Trophoblast cell (in vitro differentiated cells and primary cell): ENCODE measurements at regions not wholly inside any gene's neighbourhood (a gene's known extent, or its start where the extent isn't known, plus 50 kb on each side); places are given as distances from the start of the nearest gene placed in this dataset.

ENCODE experiments used
- DNase-seq, 2 donors: peaks; one replicate each; pipeline ENCODE4 v3.0.0-alpha.2; 2016
- H2AFZ ChIP-seq: 2 replicates; pipeline ENCODE4 v1.6.1; 2013; ENCODE audit warnings: low read length, moderate library complexity, mild to moderate bottlenecking; ENCODE audit not compliant: insufficient read depth, poor library complexity
- H2AK5ac ChIP-seq: 2 replicates; pipeline ENCODE4 v1.6.1; 2013; ENCODE audit warnings: mild to moderate bottlenecking, low read length
- H2BK120ac ChIP-seq: 2 replicates; pipeline ENCODE4 v1.6.1; 2013; ENCODE audit warnings: low read length, mild to moderate bottlenecking, moderate library complexity; ENCODE audit not compliant: insufficient read depth, poor library complexity
- H2BK12ac ChIP-seq: 2 replicates; pipeline ENCODE4 v1.6.1; 2013; ENCODE audit warnings: mild to moderate bottlenecking, low read length, moderate library complexity
- H2BK5ac ChIP-seq: 2 replicates; pipeline ENCODE4 v1.6.1; 2013; ENCODE audit warnings: low read length, low read depth, moderate library complexity, mild to moderate bottlenecking; ENCODE audit not compliant: poor library complexity
- H3K14ac ChIP-seq: 2 replicates; pipeline ENCODE4 v1.6.1; 2013; ENCODE audit warnings: mild to moderate bottlenecking, low read length
- H3K18ac ChIP-seq: 2 replicates; pipeline ENCODE4 v1.6.1; 2013; ENCODE audit warnings: mild to moderate bottlenecking, low read length
- H3K23ac ChIP-seq: 2 replicates; pipeline ENCODE4 v1.6.1; 2013; ENCODE audit warnings: low read length
- H3K27ac ChIP-seq: 2 replicates; pipeline ENCODE4 v1.5.1; 2013; ENCODE audit warnings: low read depth, mild to moderate bottlenecking, inconsistent platforms, low read length, moderate library complexity
- H3K27me3 ChIP-seq: 2 replicates; pipeline ENCODE4 v1.6.1; 2013; ENCODE audit warnings: inconsistent platforms, mild to moderate bottlenecking, low read length, moderate library complexity; ENCODE audit not compliant: insufficient read depth
- H3K36me3 ChIP-seq, 2 experiments: 1 replicate in 1 of 2; 2 replicates in 1 of 2; pipeline ENCODE4 v1.6.1; 2013; ENCODE audit warnings: low read length in 2 of 2, mild to moderate bottlenecking in 2 of 2, moderate library complexity in 1 of 2; ENCODE audit not compliant: insufficient read depth in 2 of 2, control insufficient read depth in 1 of 2
- H3K4ac ChIP-seq: 2 replicates; pipeline ENCODE4 v1.6.1; 2013; ENCODE audit warnings: low read depth, mild to moderate bottlenecking, low read length, moderate library complexity
- H3K4me1 ChIP-seq, 2 experiments: 1 replicate in 1 of 2; 2 replicates in 1 of 2; pipeline ENCODE4 v1.6.1; 2013; ENCODE audit warnings: low read length in 2 of 2, mild to moderate bottlenecking in 2 of 2, moderate library complexity in 1 of 2; ENCODE audit not compliant: insufficient read depth in 2 of 2, control insufficient read depth in 1 of 2
- H3K4me2 ChIP-seq: 2 replicates; pipeline ENCODE4 v1.6.1; 2013; ENCODE audit warnings: inconsistent platforms, mild to moderate bottlenecking, low read length, moderate library complexity
- H3K4me3 ChIP-seq: 2 replicates; pipeline ENCODE4 v1.5.1; 2013; ENCODE audit warnings: mild to moderate bottlenecking, low read depth, low read length, inconsistent platforms
- H3K79me1 ChIP-seq: one replicate; pipeline ENCODE4 v1.6.1; 2013; ENCODE audit warnings: low read length
- H3K79me2 ChIP-seq: 2 replicates; pipeline ENCODE4 v1.6.1; 2013; ENCODE audit warnings: low read length, mild to moderate bottlenecking; ENCODE audit not compliant: control insufficient read depth, insufficient read depth, poor library complexity
- H3K9ac ChIP-seq: 2 replicates; pipeline ENCODE4 v1.6.1; 2013; ENCODE audit warnings: mild to moderate bottlenecking, low read length
- H3K9me3 ChIP-seq: 2 replicates; pipeline ENCODE4 v1.6.1; 2013; ENCODE audit warnings: low read depth, mild to moderate bottlenecking, control low read depth, inconsistent platforms, low read length; ENCODE audit not compliant: insufficient read depth
- H4K12ac ChIP-seq: 2 replicates; pipeline ENCODE4 v1.6.1; 2013; ENCODE audit warnings: low read depth, mild to moderate bottlenecking, low read length, moderate library complexity
- H4K8ac ChIP-seq: 2 replicates; pipeline ENCODE4 v1.6.1; 2013; ENCODE audit warnings: low read depth, mild to moderate bottlenecking, low read length, moderate library complexity
- H4K91ac ChIP-seq: one replicate; pipeline ENCODE4 v1.6.1; 2013; ENCODE audit warnings: low read depth, mild to moderate bottlenecking, low read length, moderate library complexity
- WGBS: extraction: QIAGEN DNeasy Blood & Tissue Kit; methylation state at CpG from one replicate; pipeline ENCODE4 v1.1.7; 2013; ENCODE audit warnings: missing lambda C conversion rate; ENCODE audit not compliant: insufficient read length, insufficient coverage; ENCODE audit errors: extremely low coverage; 5-methylcytosine and 5-hydroxymethylcytosine counted together

DNA sequence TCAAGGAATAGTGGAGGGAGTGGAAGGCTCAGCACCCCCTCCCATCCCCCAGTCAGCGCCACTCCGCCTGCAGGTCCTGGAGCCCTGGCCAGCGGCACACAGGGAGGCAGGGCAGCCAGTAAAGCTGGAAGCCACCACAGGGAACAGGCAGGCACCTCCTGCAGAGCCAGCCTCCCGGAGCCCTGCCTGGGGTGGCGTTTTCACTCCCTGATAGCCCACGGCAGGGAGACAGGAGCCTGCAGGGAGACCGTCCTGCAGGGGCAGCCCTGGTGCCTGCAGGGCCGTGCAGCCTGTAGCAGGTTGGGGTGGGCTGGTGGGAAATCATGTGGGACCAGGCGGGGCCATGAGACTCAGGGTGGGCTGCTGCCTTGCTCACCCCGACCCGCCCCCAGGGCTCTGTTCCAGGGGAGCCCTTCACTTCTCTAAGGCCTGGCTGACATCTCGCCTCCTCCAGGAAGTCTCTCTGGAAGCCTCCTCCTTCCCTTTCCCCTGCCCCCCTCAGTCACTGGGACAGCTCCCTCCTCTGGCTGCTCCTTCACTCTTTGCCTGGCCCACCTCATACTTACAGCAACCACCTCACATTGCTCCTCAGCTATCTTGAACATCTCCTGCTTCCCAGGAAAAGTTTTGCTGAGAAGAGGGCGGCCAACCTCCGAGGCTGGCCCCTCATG is 221.0 kb downstream of the GLI2 start:
- no peak overlapping the region for H3K4me3 ChIP-seq
- H3K4me2 ChIP-seq, result no peak overlapping the region
- no peaks in the 10 kb centered on the region for H3K4me1 ChIP-seq

DNA sequence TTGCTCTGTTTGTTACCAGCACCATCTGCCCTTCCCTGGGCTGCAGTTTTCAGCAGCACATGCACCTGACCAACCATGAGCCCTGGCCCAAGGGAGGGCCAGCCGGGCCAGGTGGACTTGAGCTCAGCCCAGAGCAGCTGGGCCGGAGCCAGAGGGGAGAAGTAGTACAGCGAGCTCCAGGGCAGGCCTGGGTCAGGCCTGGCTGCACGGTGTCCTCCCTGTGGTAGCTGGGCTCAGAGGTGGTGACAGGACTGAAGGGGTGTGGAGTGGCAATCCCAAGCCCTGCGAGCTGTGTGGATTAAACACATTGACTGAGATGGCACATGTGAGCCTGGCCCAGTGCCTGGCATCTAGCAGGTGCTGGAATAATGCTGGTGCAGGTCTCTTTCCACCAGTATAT is 222.2 kb downstream of the GLI2 start:
- Histone ChIP-seq H3K18ac (no peak overlapping the region), H3K9ac (no peak overlapping the region), H2AFZ (no peak overlapping the region), H3K23ac (no peak overlapping the region), H4K91ac (no peak overlapping the region), H2BK5ac (no peak overlapping the region), H3K4me3 (no peak overlapping the region), H3K79me1 (no peaks in the 10 kb centered on the region), H4K8ac (no peak overlapping the region), H4K12ac (no peak overlapping the region), H3K4me2 (no peak overlapping the region), H3K27me3 (no peaks in the 10 kb centered on the region), H2BK12ac (no peak overlapping the region), H2AK5ac (no peak overlapping the region), H3K4ac (no peak overlapping the region), H2BK120ac (no peak overlapping the region), H3K9me3 (no peaks in the 10 kb centered on the region), H3K79me2 (no peaks in the 10 kb centered on the region), H3K4me1 (no peaks in the 10 kb centered on the region), H3K27ac (no peak overlapping the region), H3K14ac (no peak overlapping the region), H3K36me3 (no peaks in the 10 kb centered on the region)
- DNase-seq, result no peak
- no CpG with 5 or more reads among the region's 5 CpGs for WGBS

More for the DNA sequence above, 221.0 kb downstream of the GLI2 start:
- no peak overlapping the region for H4K91ac ChIP-seq
- no peak overlapping the region for H4K8ac ChIP-seq
- H3K27me3 ChIP-seq, result no peaks in the 10 kb centered on the region
- no peaks in the 10 kb centered on the region for H3K9me3 ChIP-seq
- H3K18ac ChIP-seq, result no peak overlapping the region
- DNase-seq, result no peak
- H4K12ac ChIP-seq, result no peak overlapping the region
- H3K23ac ChIP-seq, result no peak overlapping the region
- H2BK120ac ChIP-seq, result no peak overlapping the region
- no peak overlapping the region for H2BK5ac ChIP-seq
- H2AK5ac ChIP-seq, result no peak overlapping the region
- no CpG with 5 or more reads among the region's 14 CpGs for WGBS
- no peak overlapping the region for H3K14ac ChIP-seq
- no peak overlapping the region for H3K4ac ChIP-seq
- H2BK12ac ChIP-seq, result no peak overlapping the region
- H2AFZ ChIP-seq, result no peak overlapping the region
- no peaks in the 10 kb centered on the region for H3K36me3 ChIP-seq
- H3K79me2 ChIP-seq, result no peaks in the 10 kb centered on the region
- H3K27ac ChIP-seq, result no peak overlapping the region
- no peak overlapping the region for H3K9ac ChIP-seq
- H3K79me1 ChIP-seq, result no peaks in the 10 kb centered on the region

DNA sequence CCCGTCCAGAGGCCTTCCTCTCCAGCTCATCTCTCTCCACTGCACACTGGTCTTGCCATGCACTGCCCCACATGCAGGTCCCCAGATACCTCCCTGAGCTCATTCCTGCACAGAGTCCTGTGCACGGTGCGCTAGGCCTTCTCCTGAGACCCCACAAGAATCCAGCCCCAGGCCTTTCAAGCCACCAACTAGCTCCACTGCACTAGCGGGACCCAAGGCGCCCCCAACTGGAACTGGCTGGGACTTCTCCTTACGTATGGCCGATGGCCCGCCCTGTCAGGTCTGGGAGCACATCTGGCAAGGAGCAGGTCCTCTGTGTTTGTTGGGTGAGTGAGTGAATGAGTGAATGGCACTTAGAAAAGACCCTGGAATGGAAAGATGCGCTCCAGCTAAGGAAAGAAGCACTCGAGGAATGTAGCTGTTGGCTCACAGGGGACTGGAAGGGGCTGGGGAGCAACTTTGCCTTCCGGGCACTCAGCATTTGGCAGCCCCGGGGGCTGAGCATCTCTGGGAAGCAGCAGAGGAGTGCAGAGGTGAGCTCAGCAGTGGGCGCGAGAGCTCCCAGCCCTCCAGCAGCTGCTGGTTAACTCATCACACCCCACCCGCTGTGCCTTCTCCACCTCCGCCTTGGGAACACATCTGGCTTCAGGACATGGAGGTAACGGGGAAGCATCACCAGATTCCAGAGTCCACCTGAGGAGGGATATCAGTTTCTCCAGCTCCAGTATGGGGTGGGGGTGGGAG is 223.1 kb downstream of the GLI2 start:
- Histone ChIP-seq H3K79me1 (no peaks in the 10 kb centered on the region), H3K27ac (no peak overlapping the region), H2BK12ac (no peak overlapping the region), H3K9ac (no peak overlapping the region), H3K79me2 (no peaks in the 10 kb centered on the region), H4K12ac (no peak overlapping the region), H3K18ac (no peak overlapping the region), H2BK5ac (no peak overlapping the region), H2AFZ (no peak overlapping the region), H3K4me1 (no peaks in the 10 kb centered on the region), H4K8ac (no peak overlapping the region), H2BK120ac (no peak overlapping the region), H3K36me3 (no peaks in the 10 kb centered on the region), H4K91ac (no peak overlapping the region), H3K4me2 (no peak overlapping the region), H3K9me3 (peaks cover 3% of the 10 kb centered on the region), H3K27me3 (no peaks in the 10 kb centered on the region), H3K4me3 (no peak overlapping the region), H3K14ac (no peak overlapping the region), H3K23ac (no peak overlapping the region), H2AK5ac (no peak overlapping the region), H3K4ac (no peak overlapping the region)
- no peak for DNase-seq
- no CpG with 5 or more reads among the region's 17 CpGs for WGBS

DNA sequence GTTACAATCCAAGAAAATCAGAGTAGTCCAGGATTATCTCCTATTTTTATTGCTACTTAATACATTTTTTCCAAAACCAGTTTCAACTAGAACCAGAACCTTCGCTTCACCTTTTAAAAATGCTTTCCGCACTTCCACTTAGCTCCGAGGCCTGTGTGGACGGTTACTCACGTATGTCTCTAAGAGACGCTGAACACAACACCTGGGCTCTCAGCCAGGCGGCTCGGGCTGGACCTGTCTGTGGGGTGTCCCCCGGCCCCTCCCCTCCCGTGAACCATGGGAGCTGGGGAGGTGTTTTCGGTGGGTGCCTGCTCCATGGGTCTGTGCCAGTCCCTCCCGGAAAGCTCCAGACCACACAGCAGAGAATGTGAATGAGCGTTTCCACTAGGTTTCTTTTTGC is 223.8 kb downstream of the GLI2 start:
- Histone ChIP-seq H3K79me2 (no peaks in the 10 kb centered on the region), H2AFZ (no peak overlapping the region), H3K14ac (no peak overlapping the region), H4K91ac (no peak overlapping the region), H3K4me1 (no peaks in the 10 kb centered on the region), H3K23ac (no peak overlapping the region), H2BK120ac (no peak overlapping the region), H3K36me3 (no peaks in the 10 kb centered on the region), H3K79me1 (no peaks in the 10 kb centered on the region), H4K8ac (no peak overlapping the region), H3K27me3 (no peaks in the 10 kb centered on the region), H3K4me2 (no peak overlapping the region), H2BK5ac (no peak overlapping the region), H3K4me3 (no peak overlapping the region), H3K9ac (no peak overlapping the region), H4K12ac (no peak overlapping the region), H3K9me3 (peaks cover 3% of the 10 kb centered on the region), H2BK12ac (no peak overlapping the region), H3K27ac (no peak overlapping the region), H3K4ac (no peak overlapping the region), H3K18ac (no peak overlapping the region), H2AK5ac (no peak overlapping the region)
- no peak for DNase-seq
- WGBS, result no CpG with 5 or more reads among the region's 13 CpGs
